Effector memory CD4-positive, alpha-beta T cell (primary cell): ENCODE measurements at regions not wholly inside any gene's neighbourhood (a gene's known extent, or its start where the extent isn't known, plus 50 kb on each side); places are given as distances from the start of the nearest gene placed in this dataset.

Experiments
- DNase-seq, 3 donors: peaks; one replicate each; pipeline ENCODE4 v3.0.0-alpha.2; 2020
- H3K27ac ChIP-seq: 2 replicates; pipeline ENCODE4 v1.7.0; 2013; ENCODE audit warnings: mild to moderate bottlenecking, low read length, moderate library complexity; ENCODE audit not compliant: insufficient read depth, poor library complexity, severe bottlenecking
- H3K27me3 ChIP-seq: replicated peaks from 2 replicates; pipeline ENCODE4 v1.7.0; 2013; ENCODE audit warnings: mild to moderate bottlenecking, low read length; ENCODE audit not compliant: insufficient read depth, control insufficient read depth, poor library complexity, severe bottlenecking
- H3K36me3 ChIP-seq: 2 replicates; pipeline ENCODE4 v1.7.0; 2013; ENCODE audit warnings: mild to moderate bottlenecking, low read length, moderate library complexity; ENCODE audit not compliant: control insufficient read depth, insufficient read depth
- H3K4me1 ChIP-seq: 2 replicates; pipeline ENCODE4 v1.7.0; 2013; ENCODE audit warnings: low read length, mild to moderate bottlenecking; ENCODE audit not compliant: control insufficient read depth, insufficient read depth, poor library complexity, severe bottlenecking
- H3K4me3 ChIP-seq: 2 replicates; pipeline ENCODE4 v1.7.0; 2013; ENCODE audit warnings: low read length, low read depth, mild to moderate bottlenecking; ENCODE audit not compliant: insufficient read depth, poor library complexity, severe bottlenecking
- H3K9me3 ChIP-seq: 2 replicates; pipeline ENCODE4 v1.7.0; 2013; ENCODE audit warnings: mild to moderate bottlenecking, low read length, moderate library complexity; ENCODE audit not compliant: control insufficient read depth

DNA sequence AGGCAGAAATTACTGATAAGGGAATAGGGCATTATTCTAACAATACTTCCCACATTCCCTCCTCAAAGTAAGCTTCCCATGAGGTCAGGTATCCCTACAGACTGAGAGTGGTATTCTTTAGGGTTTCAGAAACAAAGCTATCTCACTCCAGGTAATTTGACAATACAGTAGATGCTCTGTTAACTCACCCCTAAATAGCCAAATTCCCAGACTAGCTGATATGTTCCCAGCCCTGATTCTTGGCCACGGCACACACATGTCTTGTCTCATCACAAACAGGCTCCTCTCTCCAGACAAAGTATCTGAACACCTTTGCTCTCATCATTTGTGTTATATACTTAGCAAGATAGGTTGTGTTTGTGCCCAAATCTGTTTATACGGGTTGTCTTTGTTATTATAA lies 139.9 kb downstream of the ZNF608 start:
- no peaks in the 10 kb centered on the region for H3K9me3 ChIP-seq
- no peak for DNase-seq
- no peaks in the 10 kb centered on the region for H3K27me3 ChIP-seq
- H3K4me1 ChIP-seq: no peaks in the 10 kb centered on the region
- no peak overlapping the region for H3K4me3 ChIP-seq
- no peaks in the 10 kb centered on the region for H3K36me3 ChIP-seq
- no peak overlapping the region for H3K27ac ChIP-seq

DNA sequence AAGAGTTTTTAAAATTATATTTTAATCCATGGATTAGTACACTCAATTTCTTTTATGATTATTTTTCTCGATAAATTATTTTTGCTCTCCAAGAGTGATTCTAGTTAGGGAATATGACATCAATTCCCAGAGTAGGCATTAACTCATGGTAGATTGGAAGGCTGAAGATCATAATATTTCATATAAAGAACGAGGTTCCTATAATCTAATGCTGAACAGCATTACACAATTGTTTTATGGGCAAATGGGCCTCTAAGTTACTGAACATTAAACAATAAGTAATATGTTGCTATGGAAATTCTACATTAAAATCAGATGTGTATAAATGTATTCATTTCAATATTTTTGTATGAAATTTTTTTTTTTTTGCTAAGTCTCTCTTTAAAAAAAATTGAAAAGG lies 140.3 kb downstream of the ZNF608 start:
- no peak overlapping the region for H3K4me3 ChIP-seq
- no peaks in the 10 kb centered on the region for H3K4me1 ChIP-seq
- no peaks in the 10 kb centered on the region for H3K36me3 ChIP-seq
- no peak overlapping the region for H3K27ac ChIP-seq
- H3K27me3 ChIP-seq: no peaks in the 10 kb centered on the region
- no peak for DNase-seq
- H3K9me3 ChIP-seq: no peaks in the 10 kb centered on the region

DNA sequence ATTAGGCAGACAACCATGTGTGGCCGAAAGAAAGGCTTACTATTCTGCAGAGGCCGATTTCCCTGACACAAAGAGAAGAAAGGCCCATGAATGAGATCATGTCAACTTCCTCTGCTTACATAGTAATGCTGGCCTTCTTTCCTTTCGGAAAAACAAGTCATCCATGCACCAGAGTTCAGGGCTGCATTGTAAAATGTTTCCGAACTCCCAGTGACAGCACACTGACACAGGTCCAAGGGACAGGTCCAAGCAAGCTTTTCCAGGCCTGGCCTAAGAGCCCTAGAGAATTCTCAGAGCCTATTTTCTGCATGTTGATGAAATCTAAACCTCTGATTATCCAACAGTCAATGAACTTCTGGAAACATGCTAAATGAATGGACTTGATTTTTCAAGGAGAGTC lies 140.9 kb downstream of the ZNF608 start:
- no peaks in the 10 kb centered on the region for H3K36me3 ChIP-seq
- H3K27me3 ChIP-seq: no peaks in the 10 kb centered on the region
- DNase-seq: no peak
- no peaks in the 10 kb centered on the region for H3K4me1 ChIP-seq
- H3K27ac ChIP-seq: no peak overlapping the region
- no peak overlapping the region for H3K4me3 ChIP-seq
- no peaks in the 10 kb centered on the region for H3K9me3 ChIP-seq

DNA sequence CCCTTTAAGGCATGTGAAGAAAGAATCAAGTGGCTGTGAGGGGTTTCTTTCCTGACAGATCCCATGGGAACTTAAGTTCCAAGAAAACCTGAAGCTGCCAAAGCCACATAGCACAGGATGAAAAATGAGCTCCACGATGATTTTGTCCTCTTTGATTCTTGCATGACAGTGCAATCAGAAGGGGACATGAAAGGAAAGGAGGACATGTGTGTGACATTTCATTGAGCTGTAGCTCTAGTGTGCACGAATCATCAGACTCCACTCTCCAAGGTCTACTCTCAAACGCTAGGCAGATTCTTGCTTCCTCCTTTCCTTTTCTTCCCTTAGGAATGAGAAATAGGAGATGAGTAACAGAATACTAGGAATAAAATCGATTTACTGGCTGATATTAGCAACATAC lies 142.0 kb downstream of the ZNF608 start:
- no peaks in the 10 kb centered on the region for H3K9me3 ChIP-seq
- no peaks in the 10 kb centered on the region for H3K36me3 ChIP-seq
- H3K27ac ChIP-seq: no peak overlapping the region
- no peak for DNase-seq
- H3K4me3 ChIP-seq: no peak overlapping the region
- H3K4me1 ChIP-seq: no peaks in the 10 kb centered on the region
- no peaks in the 10 kb centered on the region for H3K27me3 ChIP-seq

DNA sequence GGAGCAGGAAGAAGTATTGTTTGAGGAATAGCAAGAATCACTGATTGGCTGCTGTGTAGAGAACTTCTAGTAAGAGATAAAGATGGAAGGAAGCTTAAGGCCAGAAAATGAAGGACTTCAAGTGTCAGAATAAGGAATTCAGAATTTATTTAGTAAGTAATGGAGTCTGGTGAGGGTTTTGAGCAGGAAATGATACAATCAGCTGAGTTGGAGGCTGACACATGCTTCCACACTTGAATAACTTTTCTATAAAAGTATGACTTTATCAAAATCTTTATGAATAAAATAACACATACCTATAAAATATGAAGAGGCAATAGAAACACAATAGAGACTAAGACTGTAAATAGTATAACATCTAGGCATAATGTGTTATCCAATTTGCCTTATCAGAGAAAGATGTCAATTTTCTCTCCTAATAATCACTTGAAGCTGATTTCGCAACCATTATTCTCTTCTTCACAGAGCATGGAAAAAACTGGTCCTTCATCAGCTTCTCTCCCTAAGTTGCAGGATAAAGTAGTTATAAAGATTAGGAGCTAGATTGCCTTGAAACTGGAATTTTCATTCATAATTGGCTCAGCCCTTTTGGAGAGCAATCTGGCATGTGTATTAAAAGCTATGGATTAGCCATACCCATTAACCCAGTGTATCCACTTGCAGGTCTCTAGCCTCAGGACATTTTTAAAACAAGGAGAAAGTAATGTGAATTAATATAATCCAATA lies 143.4 kb downstream of the ZNF608 start:
- H3K4me3 ChIP-seq: no peak overlapping the region
- no peaks in the 10 kb centered on the region for H3K36me3 ChIP-seq
- no peak overlapping the region for H3K27ac ChIP-seq
- no peaks in the 10 kb centered on the region for H3K27me3 ChIP-seq
- no peaks in the 10 kb centered on the region for H3K4me1 ChIP-seq
- DNase-seq: no peak
- H3K9me3 ChIP-seq: no peaks in the 10 kb centered on the region

DNA sequence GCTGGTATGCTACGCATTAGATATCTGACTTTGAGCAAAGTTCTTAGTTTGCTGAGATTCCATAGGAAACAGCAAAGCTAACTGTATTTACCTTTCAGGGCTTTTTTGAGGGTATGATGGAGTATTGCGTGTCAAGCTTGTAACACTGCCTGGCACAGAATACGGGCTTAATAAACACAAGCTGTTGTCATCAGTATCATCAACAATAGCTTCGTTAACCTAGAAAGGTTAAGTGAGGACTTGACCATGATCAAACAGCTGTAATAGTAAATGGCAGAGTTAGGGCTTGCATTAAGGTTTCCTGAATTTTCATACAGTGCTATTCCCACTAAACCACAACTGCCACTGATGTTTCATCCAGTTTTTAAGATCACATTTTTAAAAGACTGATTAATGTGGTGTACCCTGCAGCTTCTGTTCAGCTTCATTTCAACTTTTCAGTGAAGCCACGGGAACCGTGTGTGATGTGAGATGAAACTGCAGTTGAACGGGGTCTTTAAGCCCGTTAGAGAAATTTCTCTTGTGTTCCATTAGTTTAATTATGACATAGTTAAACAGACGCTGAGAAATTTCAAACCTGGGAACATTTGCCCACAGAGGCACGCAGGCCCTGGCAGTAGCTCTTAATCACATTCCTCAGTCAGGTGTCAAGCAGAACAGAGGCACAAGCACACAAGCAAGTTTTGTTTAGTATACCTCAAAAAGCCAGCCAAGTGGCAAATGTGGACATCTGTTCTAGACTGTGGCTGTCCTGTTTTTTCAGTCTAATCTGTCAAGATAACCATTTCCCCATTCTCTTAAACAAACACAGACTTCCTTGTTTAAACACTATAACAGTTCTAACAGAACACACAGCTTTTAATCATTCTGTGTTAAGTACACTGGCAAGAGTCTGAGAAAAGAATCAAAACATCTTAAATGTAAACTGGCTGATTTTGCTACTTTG lies 147.1 kb downstream of the ZNF608 start:
- Histone ChIP-seq H3K27me3 (no peaks in the 10 kb centered on the region), H3K27ac (no peak overlapping the region), H3K4me3 (no peak overlapping the region), H3K4me1 (no peaks in the 10 kb centered on the region), H3K9me3 (no peaks in the 10 kb centered on the region), H3K36me3 (no peaks in the 10 kb centered on the region)
- DNase-seq: no peak

DNA sequence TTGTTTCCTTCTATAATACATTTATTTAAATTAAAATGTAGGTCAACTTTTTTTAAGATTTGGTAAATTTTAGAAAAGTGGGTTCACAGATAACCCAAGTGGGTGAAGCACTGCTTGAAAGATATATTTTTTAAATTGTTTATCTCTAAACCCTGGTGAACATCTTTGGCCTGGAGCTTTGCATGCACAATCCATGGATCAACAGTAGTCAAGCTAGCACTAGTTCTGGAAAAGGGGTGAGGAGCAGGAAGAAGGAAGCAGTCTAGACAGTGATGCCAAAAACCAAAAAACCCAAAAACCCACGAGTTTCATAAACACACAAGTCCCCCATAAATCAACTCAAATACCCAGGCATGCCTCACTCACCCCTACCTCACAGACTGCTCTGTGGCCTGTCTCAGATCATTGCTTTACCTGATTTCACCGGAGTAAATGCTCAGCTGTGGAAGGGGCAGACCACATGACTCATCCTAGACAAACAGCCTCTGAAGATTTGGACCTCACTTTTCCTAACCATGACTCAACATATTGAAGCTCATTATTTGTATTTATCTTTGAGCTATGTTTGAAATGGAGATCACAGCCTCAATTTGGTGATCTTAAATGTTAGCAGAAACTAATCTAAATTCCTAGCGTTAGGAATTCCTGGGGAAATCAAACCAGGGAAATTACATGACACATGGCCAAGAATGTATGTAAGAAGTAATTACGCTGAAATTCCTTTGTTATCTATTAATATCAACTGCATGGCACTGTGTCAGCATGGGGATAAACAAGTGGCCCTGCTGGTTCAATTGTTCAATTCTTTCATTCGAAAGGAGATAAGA lies 149.6 kb downstream of the ZNF608 start:
- no peaks in the 10 kb centered on the region for H3K27me3 ChIP-seq
- no peaks in the 10 kb centered on the region for H3K9me3 ChIP-seq
- no peak overlapping the region for H3K27ac ChIP-seq
- no peaks in the 10 kb centered on the region for H3K36me3 ChIP-seq
- H3K4me3 ChIP-seq: no peak overlapping the region
- DNase-seq: no peak
- no peaks in the 10 kb centered on the region for H3K4me1 ChIP-seq

DNA sequence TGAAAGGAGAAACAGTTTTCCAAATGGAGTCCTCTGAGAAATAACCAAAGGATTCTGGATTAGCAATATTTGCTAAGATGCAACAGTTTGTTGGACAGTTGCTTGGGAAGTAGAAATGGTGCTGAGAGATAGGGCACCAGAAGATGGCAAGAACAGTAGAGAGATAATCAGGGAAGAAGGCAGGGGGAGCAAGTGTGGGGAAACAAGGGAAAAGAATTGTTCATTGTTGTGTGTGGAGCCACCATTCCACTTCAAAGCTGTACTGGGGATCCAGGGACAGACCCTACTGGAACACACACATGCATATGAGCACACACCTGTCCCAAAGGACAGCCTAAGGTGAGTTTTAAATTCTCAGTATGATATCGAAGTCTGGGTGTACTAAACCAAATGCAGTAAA lies 152.5 kb downstream of the ZNF608 start:
- Histone ChIP-seq H3K4me3 (no peak overlapping the region), H3K4me1 (no peaks in the 10 kb centered on the region), H3K27me3 (no peaks in the 10 kb centered on the region), H3K9me3 (no peaks in the 10 kb centered on the region), H3K27ac (no peak overlapping the region), H3K36me3 (no peaks in the 10 kb centered on the region)
- no peak for DNase-seq

DNA sequence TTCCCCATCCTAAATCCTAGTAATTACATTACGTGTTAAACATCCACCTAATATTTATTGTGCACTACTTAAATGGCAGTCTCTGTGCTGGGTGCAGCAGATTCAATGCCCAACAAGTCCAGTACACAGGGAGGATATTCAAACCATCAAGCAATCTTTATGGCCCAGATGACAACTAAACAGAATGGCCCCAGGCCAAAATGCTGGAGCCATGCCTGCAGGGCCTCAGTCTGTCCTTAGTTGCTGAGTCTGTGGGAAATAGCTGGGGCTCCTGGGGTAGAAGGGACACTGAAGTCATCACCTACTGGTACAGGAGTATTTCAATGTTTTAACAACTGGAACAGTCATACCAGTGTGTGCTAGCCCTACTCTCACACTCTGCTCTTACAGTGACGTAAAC lies 153.5 kb downstream of the ZNF608 start:
- no peak for DNase-seq
- Histone ChIP-seq H3K4me1 (no peaks in the 10 kb centered on the region), H3K4me3 (no peak overlapping the region), H3K27me3 (no peaks in the 10 kb centered on the region), H3K27ac (no peak overlapping the region), H3K9me3 (no peaks in the 10 kb centered on the region), H3K36me3 (no peaks in the 10 kb centered on the region)
